Putamen (tissue), 1 donor: ENCODE measurements at regions not wholly inside any gene's neighbourhood (a gene's known extent, or its start where the extent isn't known, plus 50 kb on each side); places are given as distances from the start of the nearest gene placed in this dataset.

Experiments
- DNase-seq: peaks from one replicate; pipeline ENCODE4 v3.0.0-alpha.2; 2016; ENCODE audit warnings: low spot score

GRCh38 chr3:68467465-68467864 lies 464.9 kb downstream of the TAFA4 start:
- DNase-seq: no peak

DNA sequence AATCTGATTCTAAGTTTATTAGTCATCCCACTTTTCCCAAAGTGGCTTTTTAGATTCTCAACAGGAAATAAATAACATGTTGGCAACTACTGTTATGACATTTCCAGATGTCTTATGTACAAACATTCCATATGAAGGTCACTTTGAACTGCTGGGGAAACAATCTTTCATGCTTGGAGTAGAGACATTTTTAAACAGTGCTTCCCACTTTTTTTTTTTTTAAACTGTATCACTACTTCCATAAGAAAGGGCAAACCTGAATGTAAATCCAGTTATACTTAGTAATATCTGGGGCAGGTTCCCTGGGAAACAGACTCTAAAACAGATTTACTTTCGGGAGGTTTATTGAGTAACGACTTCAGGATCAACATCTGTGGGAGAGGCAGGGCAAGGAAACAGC lies 473.8 kb downstream of the TAFA4 start:
- DNase-seq: no peak

- DNase-seq: no peak
Measured at GRCh38 chr3:68448510-68449383, 483.6 kb downstream of the TAFA4 start.

- DNase-seq: no peak
Measured at GRCh38 chr3:68447885-68448284, 484.5 kb downstream of the TAFA4 start.

- DNase-seq: no peak
Measured at GRCh38 chr3:68441054-68441453, 491.3 kb downstream of the TAFA4 start.

GRCh38 chr3:68436619-68437401 lies 495.5 kb downstream of the TAFA4 start:
- DNase-seq: no peak

- no peak for DNase-seq
Measured at GRCh38 chr3:68428495-68428894, 503.9 kb downstream of the TAFA4 start.

- DNase-seq: no peak
Measured at GRCh38 chr3:68424796-68425460, 507.4 kb downstream of the TAFA4 start.

DNA sequence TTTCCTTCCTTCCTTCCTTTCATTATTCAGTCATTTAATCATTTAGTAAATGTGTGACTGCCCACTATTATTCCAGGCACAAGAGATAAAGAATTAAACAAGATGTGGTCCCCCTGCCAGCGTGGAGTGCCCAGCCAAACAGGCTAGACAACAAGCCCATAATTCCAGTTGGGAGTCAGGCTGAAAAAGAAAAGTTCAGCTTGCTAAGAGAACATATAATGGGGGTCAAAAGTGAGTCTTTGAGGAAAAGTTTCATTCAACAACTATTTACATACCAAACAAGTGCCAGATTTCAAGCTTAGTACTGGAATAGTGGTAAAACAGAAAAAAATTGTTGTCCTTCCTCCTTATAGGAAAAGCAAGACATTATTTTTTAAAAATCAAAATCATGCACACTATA lies 523.7 kb downstream of the TAFA4 start:
- no peak for DNase-seq

GRCh38 chr3:68403741-68404140 lies 528.6 kb downstream of the TAFA4 start:
- DNase-seq: no peak

- DNase-seq: no peak
Measured at GRCh38 chr3:68402235-68402918, 530.0 kb downstream of the TAFA4 start.

- DNase-seq: no peak
Measured at GRCh38 chr3:68378631-68379030, 553.7 kb downstream of the TAFA4 start.

DNA sequence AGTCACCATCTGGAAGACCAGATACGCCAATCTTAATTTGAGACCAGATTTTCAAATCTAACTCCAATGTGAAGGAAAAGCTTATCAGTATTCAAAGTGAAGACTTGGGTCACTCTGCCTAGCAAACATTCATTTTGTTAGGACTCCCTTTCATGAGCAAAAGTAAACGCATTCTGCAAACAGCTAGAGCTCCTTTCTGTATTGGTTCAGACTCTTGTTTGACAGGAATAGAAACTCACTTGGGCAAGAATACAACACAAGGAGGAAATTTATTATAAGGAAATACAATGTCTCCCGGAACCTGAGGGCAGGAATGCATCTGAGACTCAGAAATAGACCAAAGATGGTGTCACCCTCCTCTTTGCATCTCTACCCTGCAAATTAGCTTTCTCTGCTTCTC lies 558.6 kb downstream of the TAFA4 start:
- no peak for DNase-seq

DNA sequence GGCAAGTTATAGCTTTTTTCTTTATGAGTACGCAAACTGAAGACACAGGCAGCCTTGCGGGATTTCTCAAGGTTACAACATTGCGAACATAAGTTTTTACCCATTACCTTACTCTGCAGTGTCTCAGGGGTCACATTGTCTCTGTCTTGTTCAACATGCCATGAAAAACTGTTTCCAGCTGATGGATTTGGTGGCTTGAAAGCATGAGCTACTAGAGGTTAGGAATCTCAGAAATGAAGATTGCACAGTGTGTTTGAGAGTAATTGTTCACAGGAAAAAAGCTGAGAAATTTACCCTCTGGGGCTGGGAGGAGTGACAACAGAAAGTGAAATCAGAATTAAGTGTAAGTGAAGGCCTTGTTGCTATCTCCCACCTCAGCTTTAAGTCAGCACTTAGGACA lies 568.6 kb downstream of the TAFA4 start:
- no peak for DNase-seq

GRCh38 chr3:68360492-68360891 lies 571.9 kb downstream of the TAFA4 start:
- DNase-seq: no peak

DNA sequence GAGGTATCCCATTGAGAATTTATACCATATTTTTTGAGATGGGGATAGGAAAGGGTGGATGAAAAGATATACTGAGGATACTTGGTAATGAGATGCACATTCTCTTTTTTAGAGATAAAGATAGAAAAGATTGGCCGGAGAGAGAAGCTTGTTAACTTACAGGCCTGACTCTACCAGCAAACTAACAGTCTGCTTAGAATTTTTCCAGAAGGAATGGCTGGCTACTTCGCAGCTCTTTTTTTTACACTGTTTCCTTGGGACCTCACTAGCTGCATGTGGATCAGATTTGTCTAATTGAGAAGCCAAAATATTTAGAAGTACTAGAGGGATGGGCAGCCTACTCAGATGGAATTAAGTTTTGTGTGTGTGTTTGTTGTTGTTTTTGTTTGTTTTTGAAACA lies 586.6 kb downstream of the TAFA4 start:
- no peak for DNase-seq

DNA sequence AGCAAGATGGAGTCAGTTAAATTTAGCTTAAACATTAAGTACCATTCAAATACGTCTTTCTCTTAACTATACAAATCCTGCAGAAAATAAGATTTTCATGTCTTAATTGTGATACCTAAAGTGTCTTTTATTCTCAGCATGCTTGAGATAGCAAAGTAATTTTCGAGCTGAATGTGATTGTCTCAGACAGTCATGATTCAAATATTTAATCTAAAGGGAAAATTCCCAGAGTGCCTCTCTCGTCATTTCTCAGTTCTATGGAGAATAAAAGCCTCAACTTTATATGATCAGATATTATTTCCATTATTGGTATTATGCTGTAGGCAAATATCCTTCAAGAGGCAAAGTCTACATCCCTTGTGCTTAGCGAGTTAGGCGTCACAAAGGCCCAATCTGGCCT lies 589.9 kb downstream of the TAFA4 start:
- DNase-seq: no peak

DNA sequence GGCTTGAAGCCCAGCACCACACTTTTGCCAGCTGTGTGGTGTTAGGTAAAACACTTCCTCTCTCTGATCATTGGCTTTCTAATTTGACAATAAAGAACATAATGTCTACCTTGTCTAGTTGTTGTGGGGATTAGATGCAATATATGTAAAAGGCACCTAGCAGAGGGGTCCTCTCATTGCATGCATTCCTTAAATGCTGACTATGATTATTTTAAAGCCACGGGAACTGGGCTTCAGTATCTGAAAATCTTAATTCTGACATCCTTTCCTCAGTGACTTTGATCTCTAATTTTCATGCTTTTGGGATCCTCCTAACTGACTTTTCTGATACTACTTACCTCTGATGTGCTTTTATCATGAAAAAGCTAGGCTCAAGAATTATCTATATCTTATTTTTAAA lies 596.3 kb downstream of the TAFA4 start:
- no peak for DNase-seq

- DNase-seq: no peak
Measured at GRCh38 chr3:68334367-68334986, 597.9 kb downstream of the TAFA4 start.

DNA sequence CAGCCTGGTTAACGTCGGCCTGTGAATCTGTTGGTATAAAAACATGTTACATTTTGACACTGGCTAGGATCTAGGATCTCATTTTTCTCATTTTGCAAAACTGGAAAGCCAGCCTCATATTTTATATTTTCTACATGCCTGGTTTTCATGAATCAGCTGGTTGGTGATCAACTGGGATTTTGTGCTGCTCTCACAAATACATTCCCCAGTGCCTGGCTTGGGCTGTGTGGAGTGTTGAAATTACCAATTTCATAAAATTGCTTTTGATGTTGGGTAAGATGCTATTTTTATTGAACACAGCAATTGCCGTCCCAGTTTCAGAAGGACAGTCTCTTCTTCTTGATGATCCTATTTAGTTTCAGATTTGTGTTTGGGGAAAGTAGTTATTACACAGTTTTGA lies 604.3 kb downstream of the TAFA4 start:
- DNase-seq: no peak

DNA sequence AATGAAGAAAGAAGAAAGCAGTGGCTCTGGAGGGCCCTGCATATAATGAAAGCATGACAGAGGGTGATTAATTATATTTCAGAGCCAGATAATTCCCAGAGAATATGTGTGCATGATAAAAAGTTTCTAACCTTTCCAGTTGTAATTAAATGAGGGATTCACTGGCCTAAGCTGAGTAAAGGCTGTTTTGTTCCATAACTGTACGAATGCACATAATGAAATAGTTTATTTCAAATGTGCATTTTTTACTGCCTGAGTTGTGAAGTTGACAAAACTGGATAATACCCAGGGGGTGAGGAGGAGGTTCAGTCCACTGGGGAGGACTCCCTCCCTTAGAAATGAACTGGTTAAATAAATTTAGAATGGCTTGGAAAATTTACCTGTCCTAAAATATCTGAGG lies 616.4 kb downstream of the TAFA4 start:
- no peak for DNase-seq

GRCh38 chr3:68315546-68315945 lies 616.8 kb downstream of the TAFA4 start:
- DNase-seq: no peak
